ENCODE measurements at regions not wholly inside any gene's neighbourhood (a gene's known extent, or its start where the extent isn't known, plus 50 kb on each side); places are given as distances from the start of the nearest gene placed in this dataset.

DNA sequence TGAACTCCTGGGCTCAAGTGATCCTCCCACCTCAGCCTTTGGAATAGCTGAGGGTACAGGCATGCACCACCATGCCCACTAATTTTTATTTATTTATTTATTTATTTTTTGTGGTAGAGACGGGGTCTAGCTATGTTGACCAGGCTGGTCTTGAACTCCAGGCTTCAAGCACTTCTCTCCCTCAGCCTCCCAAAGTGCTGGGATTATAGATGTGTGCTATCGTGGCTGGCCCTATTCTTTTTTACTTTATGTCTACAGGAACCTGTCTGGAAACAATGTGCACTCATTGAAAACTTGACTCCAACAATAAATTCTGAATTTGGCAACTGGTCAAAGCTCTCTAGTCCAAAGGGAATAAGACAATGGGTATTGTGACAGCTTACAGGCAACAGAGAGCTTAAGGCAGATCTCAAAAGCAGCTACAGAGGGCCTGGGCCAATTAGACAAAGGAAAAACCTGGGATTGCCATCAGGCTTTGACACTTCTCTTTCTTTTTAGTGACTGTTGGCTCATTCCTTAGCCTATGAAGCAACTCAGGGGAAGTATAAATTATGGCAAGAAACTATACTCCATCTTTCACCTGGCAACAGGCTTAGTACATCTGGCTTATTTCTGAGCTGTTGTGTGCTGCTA, 55.1 kb upstream of the RAPGEF4 start:
- no peaks in the 10 kb centered on the region for H3K9me3 ChIP-seq
- no peaks in the 10 kb centered on the region for H3K27me3 ChIP-seq
- no peak for FAIRE-seq
- TF ChIP-seq, protein P1, sequence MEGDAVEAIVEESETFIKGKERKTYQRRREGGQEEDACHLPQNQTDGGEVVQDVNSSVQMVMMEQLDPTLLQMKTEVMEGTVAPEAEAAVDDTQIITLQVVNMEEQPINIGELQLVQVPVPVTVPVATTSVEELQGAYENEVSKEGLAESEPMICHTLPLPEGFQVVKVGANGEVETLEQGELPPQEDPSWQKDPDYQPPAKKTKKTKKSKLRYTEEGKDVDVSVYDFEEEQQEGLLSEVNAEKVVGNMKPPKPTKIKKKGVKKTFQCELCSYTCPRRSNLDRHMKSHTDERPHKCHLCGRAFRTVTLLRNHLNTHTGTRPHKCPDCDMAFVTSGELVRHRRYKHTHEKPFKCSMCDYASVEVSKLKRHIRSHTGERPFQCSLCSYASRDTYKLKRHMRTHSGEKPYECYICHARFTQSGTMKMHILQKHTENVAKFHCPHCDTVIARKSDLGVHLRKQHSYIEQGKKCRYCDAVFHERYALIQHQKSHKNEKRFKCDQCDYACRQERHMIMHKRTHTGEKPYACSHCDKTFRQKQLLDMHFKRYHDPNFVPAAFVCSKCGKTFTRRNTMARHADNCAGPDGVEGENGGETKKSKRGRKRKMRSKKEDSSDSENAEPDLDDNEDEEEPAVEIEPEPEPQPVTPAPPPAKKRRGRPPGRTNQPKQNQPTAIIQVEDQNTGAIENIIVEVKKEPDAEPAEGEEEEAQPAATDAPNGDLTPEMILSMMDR (IDR thresholded peaks at IDR 0.05) = no peak
- DNase-seq = no peak
- ATAC-seq = no peak
- intact Hi-C loops (cut with DNase I) = no loop called here
- 66 to 68% methylated on average over 2 of the region's 2 CpGs for WGBS, 2 donors
- no peaks in the 10 kb centered on the region for H3K36me3 ChIP-seq
- no peak overlapping the region for H3K27ac ChIP-seq
- H3K4me3 ChIP-seq = no peak overlapping the region
- no peaks in the 10 kb centered on the region for H3K4me1 ChIP-seq

DNA sequence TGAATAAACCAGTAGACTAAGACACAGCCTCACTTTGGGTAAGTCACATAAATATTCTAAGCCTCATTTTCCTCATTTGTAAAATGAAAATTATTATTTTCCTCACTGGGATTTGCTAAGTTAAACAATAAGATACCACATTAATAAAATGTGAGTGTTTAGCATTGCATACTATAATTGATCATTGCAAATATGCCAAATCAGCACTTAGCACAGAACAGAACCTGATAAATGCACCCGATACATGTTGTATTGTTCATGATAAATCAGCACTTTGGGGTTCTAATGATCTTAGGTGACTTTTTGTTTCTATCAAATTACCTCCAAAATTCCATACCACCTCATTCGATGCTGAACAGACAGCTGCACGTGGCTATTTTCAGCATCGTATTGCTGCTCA, 50.2 kb upstream of the RAPGEF4 start:
- no peak for ATAC-seq
- Histone ChIP-seq H3K4me1 (no peaks in the 10 kb centered on the region), H3K27me3 (no peaks in the 10 kb centered on the region), H3K4me3 (no peak overlapping the region), H3K9me3 (no peaks in the 10 kb centered on the region), H3K36me3 (no peaks in the 10 kb centered on the region), H3K27ac (no peak overlapping the region)
- 84 to 93% methylated on average over 4 of the region's 4 CpGs for WGBS, 2 donors
- no peak for FAIRE-seq
- intact Hi-C loops (cut with DNase I) = no loop called here
- DNase-seq = no peak
- TF ChIP-seq, protein P1 (IDR thresholded peaks at IDR 0.05) = no peak

Measured in pancreas (tissue), 10 donors.